SK-N-SH treated with all-trans-retinoic acid at 6 μM for 48 hours (cell line): ENCODE measurements at regions not wholly inside any gene's neighbourhood (a gene's known extent, or its start where the extent isn't known, plus 50 kb on each side); places are given as distances from the start of the nearest gene placed in this dataset.

Source experiments
- ATAC-seq: fragments of 200-7000 bp; cut with Tn5 transposase; 3 replicates; pipeline ENCODE4 v1.9.1; 2020; ENCODE audit warnings: mild to moderate bottlenecking, moderate library complexity
- ARNTL ChIP-seq: fragments of 450-650 bp; formaldehyde crosslinking; IDR thresholded peaks from 2 replicates; pipeline ENCODE4 v1.5.0; 2020; ENCODE audit warnings: low read depth, mild to moderate bottlenecking, moderate library complexity, borderline replicate concordance
- BACH2 ChIP-seq: fragments of 250-450 bp; sonication (Bioruptor Pico); IDR thresholded peaks from 2 replicates; pipeline ENCODE4 v1.9.0; 2021; ENCODE audit warnings: mild to moderate bottlenecking, borderline replicate concordance
- CREB5 ChIP-seq: fragments of 250-450 bp; sonication (Bioruptor Pico); IDR thresholded peaks from 2 replicates; pipeline ENCODE4 v1.5.1; 2020; ENCODE audit warnings: low read depth, mild to moderate bottlenecking, moderate library complexity
- CSDC2 ChIP-seq: fragments of 250-450 bp; sonication (Bioruptor Pico); IDR thresholded peaks from 2 replicates; pipeline ENCODE4 v1.5.0; 2020; ENCODE audit warnings: mild to moderate bottlenecking, moderate library complexity
- ESRRG ChIP-seq: fragments of 250-450 bp; sonication (Bioruptor Pico); IDR thresholded peaks from 2 replicates; pipeline ENCODE4 v1.6.1; 2021; ENCODE audit warnings: mild to moderate bottlenecking
- GLIS3 ChIP-seq: fragments of 250-450 bp; sonication (Bioruptor Pico); IDR thresholded peaks from 2 replicates; pipeline ENCODE4 v1.5.0; 2020; ENCODE audit warnings: mild to moderate bottlenecking, moderate library complexity
- ISL1 ChIP-seq: fragments of 250-450 bp; sonication (Bioruptor Pico); IDR thresholded peaks from 2 replicates; pipeline ENCODE4 v2.1.2; 2022; ENCODE audit warnings: mild to moderate bottlenecking, moderate library complexity
- OSR1 ChIP-seq: fragments of 250-450 bp; sonication (Bioruptor Pico); IDR thresholded peaks from 2 replicates; pipeline ENCODE4 v1.8.0; 2022; ENCODE audit warnings: moderate library complexity, mild to moderate bottlenecking, inconsistent platforms
- PATZ1 ChIP-seq: fragments of 250-450 bp; sonication (Bioruptor Pico); IDR thresholded peaks from 2 replicates; pipeline ENCODE4 v1.8.0; 2020; ENCODE audit warnings: mild to moderate bottlenecking, moderate library complexity, borderline replicate concordance
- POU6F1 ChIP-seq: fragments of 250-450 bp; sonication (Bioruptor Pico); IDR thresholded peaks from 2 replicates; pipeline ENCODE4 v1.8.0; 2021; ENCODE audit warnings: low read depth, mild to moderate bottlenecking, moderate library complexity, borderline replicate concordance
- PPARA ChIP-seq: fragments of 250-450 bp; sonication (Bioruptor Pico); IDR thresholded peaks from 2 replicates; pipeline ENCODE4 v1.5.0; 2020; ENCODE audit warnings: mild to moderate bottlenecking, borderline replicate concordance
- RARB ChIP-seq: fragments of 250-450 bp; sonication (Bioruptor Pico); IDR thresholded peaks from 2 replicates; pipeline ENCODE4 v1.8.0; 2021; ENCODE audit warnings: mild to moderate bottlenecking, moderate library complexity
- SNAI2 ChIP-seq: fragments of 250-450 bp; sonication (Bioruptor Pico); IDR thresholded peaks from 2 replicates; pipeline ENCODE4 v1.5.0; 2020; ENCODE audit warnings: mild to moderate bottlenecking, moderate library complexity
- TCF4 ChIP-seq: fragments of 250-450 bp; sonication (Bioruptor Pico); IDR thresholded peaks from 2 replicates; pipeline ENCODE4 v1.8.0; 2021; ENCODE audit warnings: mild to moderate bottlenecking, moderate library complexity, borderline replicate concordance
- TOX ChIP-seq: fragments of 250-450 bp; sonication (Bioruptor Pico); IDR thresholded peaks from 2 replicates; pipeline ENCODE4 v1.8.0; 2021; ENCODE audit warnings: mild to moderate bottlenecking, moderate library complexity, borderline replicate concordance
- TSHZ2 ChIP-seq: fragments of 250-450 bp; sonication (Bioruptor Pico); IDR thresholded peaks from 2 replicates; pipeline ENCODE4 v1.5.0; 2020; ENCODE audit warnings: mild to moderate bottlenecking, moderate library complexity
- ZFP3 ChIP-seq: fragments of 250-450 bp; sonication (Bioruptor Pico); IDR thresholded peaks from 2 replicates; pipeline ENCODE4 v1.5.0; 2020; ENCODE audit warnings: mild to moderate bottlenecking, moderate library complexity
- ZFP30 ChIP-seq: fragments of 450-650 bp; formaldehyde crosslinking; IDR thresholded peaks from 2 replicates; pipeline ENCODE4 v1.5.0; 2022; ENCODE audit warnings: mild to moderate bottlenecking, moderate library complexity
- ZNF565 ChIP-seq: fragments of 450-650 bp; formaldehyde crosslinking; conservative IDR thresholded peaks from 2 replicates; pipeline ENCODE4 v1.5.0; 2020; ENCODE audit warnings: low read depth, mild to moderate bottlenecking, moderate library complexity
- ZNF70 ChIP-seq: fragments of 450-650 bp; formaldehyde crosslinking; IDR thresholded peaks from 2 replicates; pipeline ENCODE4 v1.5.0; 2020; ENCODE audit warnings: mild to moderate bottlenecking, moderate library complexity

GRCh38 chr9:90127923-90128322 is 514.7 kb downstream of the DIRAS2 start:
- ATAC-seq, result no peak

GRCh38 chr9:90128587-90129190 is 513.9 kb downstream of the DIRAS2 start:
- ATAC-seq, result no peak
- TF ChIP-seq TSHZ2 (CRISPR knock-in tag) (no peak), CSDC2 (CRISPR knock-in tag) (no peak), BACH2 (CRISPR knock-in tag) (no peak), OSR1 (no peak), ISL1 (CRISPR knock-in tag) (no peak), ZFP30 (CRISPR knock-in tag) (no peak), PATZ1 (CRISPR knock-in tag) (no peak), GLIS3 (CRISPR knock-in tag) (no peak), ZNF565 (CRISPR knock-in tag) (no peak), PPARA (no peak)

More at GRCh38 chr9:90127923-90128322, 514.7 kb downstream of the DIRAS2 start:
- no peak for TF ChIP-seq SNAI2 (CRISPR knock-in tag)
- TF ChIP-seq ZNF70 (CRISPR knock-in tag), result no peak
- TF ChIP-seq RARB, result no peak
- no peak for TF ChIP-seq TCF4 (CRISPR knock-in tag)
- TF ChIP-seq PPARA, result no peak
- no peak for TF ChIP-seq GLIS3 (CRISPR knock-in tag)
- TF ChIP-seq ZFP30 (CRISPR knock-in tag), result no peak
- no peak for TF ChIP-seq CSDC2 (CRISPR knock-in tag)
- no peak for TF ChIP-seq POU6F1
- TF ChIP-seq ZNF565 (CRISPR knock-in tag), result no peak
- no peak for TF ChIP-seq BACH2 (CRISPR knock-in tag)
- TF ChIP-seq TOX (CRISPR knock-in tag), result no peak
- TF ChIP-seq ISL1 (CRISPR knock-in tag), result no peak
- TF ChIP-seq OSR1, result no peak
- TF ChIP-seq PATZ1 (CRISPR knock-in tag), result no peak
- TF ChIP-seq TSHZ2 (CRISPR knock-in tag), result no peak
- TF ChIP-seq ZFP3 (CRISPR knock-in tag), result no peak
- no peak for TF ChIP-seq CREB5
- TF ChIP-seq ARNTL, result no peak
- TF ChIP-seq ESRRG (CRISPR knock-in tag), result no peak
